ENCODE measurements at regions not wholly inside any gene's neighbourhood (a gene's known extent, or its start where the extent isn't known, plus 50 kb on each side); places are given as distances from the start of the nearest gene placed in this dataset.

DNA sequence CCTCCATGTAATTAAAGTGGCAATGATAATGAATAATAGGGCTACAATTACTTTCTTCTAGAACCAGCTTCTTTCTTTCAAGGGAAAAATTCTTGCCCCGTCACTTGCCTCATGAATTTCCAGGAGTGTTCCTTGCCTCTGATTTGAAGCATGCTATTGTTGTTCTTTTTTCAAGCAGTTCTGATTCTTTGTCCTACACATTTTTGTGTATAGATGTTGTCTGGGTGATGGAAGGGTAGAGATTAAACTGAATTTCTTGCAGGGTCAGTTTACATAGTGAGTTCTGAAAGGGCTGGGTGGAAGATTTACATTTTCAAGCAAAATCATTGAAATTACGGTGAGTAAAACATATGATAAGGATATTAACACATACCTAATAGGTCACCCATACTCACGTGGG is 107.0 kb upstream of the TENM3 start:
- DNase-seq: no peak
- no peak overlapping the region for H3K27ac ChIP-seq
- intact Hi-C loops (cut with DNase I): no loop called here
- no peak overlapping the region for H3K4me3 ChIP-seq (replicated peaks in 1 of 3)
- H3K27me3 ChIP-seq: no peaks in the 10 kb centered on the region
- H3K9me3 ChIP-seq: no peaks in the 10 kb centered on the region
- no peaks in the 10 kb centered on the region for H3K36me3 ChIP-seq
- H3K4me1 ChIP-seq: no peaks in the 10 kb centered on the region
- no peak for TF ChIP-seq POLR2A (IDR thresholded peaks at IDR 0.05)
- TF ChIP-seq, protein P1, sequence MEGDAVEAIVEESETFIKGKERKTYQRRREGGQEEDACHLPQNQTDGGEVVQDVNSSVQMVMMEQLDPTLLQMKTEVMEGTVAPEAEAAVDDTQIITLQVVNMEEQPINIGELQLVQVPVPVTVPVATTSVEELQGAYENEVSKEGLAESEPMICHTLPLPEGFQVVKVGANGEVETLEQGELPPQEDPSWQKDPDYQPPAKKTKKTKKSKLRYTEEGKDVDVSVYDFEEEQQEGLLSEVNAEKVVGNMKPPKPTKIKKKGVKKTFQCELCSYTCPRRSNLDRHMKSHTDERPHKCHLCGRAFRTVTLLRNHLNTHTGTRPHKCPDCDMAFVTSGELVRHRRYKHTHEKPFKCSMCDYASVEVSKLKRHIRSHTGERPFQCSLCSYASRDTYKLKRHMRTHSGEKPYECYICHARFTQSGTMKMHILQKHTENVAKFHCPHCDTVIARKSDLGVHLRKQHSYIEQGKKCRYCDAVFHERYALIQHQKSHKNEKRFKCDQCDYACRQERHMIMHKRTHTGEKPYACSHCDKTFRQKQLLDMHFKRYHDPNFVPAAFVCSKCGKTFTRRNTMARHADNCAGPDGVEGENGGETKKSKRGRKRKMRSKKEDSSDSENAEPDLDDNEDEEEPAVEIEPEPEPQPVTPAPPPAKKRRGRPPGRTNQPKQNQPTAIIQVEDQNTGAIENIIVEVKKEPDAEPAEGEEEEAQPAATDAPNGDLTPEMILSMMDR (IDR thresholded peaks at IDR 0.05): no peak
- WGBS, 2 donors: 82 to 84% methylated on average over 3 of the region's 3 CpGs

DNA sequence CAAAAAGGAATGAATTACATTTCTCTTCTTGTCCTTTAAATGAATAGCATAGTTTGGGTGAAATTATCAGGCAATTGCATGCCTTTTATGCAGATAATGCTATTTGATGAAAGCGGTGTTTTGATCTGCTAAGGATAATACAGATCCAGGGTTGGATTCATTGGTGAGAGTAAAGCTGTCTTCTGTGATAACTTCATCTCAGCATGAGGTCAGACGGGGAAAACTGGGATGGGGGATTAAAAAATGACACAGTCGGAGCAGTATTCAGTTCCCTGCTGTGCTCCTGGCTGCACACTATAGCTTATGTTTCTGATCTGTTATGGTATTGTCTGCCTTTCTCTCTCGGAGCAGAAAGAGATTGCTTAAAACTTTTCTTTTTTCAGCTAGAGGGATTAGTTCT is 105.9 kb upstream of the TENM3 start:
- H3K27ac ChIP-seq: no peak overlapping the region
- intact Hi-C loops (cut with DNase I): no loop called here

DNA sequence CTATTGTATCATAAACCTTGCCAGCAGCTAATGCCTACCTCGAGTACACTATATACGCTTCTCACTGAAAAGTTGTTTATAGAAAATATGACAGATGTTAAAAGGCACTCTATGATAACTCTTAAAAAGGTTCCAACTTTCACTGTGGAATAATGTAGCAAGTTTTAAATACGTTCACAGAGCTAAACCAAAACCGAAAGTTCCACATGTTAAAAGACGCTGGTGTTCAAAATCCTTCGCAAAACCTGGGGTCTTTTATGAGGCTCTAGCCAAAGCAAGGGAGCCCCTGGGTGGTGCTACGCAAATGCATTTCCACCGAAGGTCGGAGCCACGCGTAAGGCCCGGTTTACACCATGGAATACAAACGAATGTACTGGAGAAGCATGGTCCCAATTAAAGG is 103.7 kb upstream of the TENM3 start:
- H3K27me3 ChIP-seq: no peaks in the 10 kb centered on the region
- peaks cover 0 to 10% of the 10 kb centered on the region in 2 donors for H3K4me1 ChIP-seq
- TF ChIP-seq POLR2A (IDR thresholded peaks at IDR 0.05): no peak
- TF ChIP-seq, protein P1 (IDR thresholded peaks at IDR 0.05): no peak
- H3K27ac ChIP-seq: no peak overlapping the region
- no peaks in the 10 kb centered on the region for H3K36me3 ChIP-seq
- 64 to 74% methylated on average over 13 of the region's 13 CpGs for WGBS, 2 donors
- H3K9me3 ChIP-seq: no peaks in the 10 kb centered on the region
- H3K4me3 ChIP-seq (replicated peaks in 1 of 3): no peak overlapping the region
- intact Hi-C loops (cut with DNase I): no loop called here
- no peak for DNase-seq

More for the DNA sequence above, 105.9 kb upstream of the TENM3 start:
- TF ChIP-seq POLR2A (IDR thresholded peaks at IDR 0.05): no peak
- TF ChIP-seq, protein P1 (IDR thresholded peaks at IDR 0.05): no peak
- Histone ChIP-seq H3K36me3 (no peaks in the 10 kb centered on the region), H3K9me3 (no peaks in the 10 kb centered on the region), H3K27me3 (no peaks in the 10 kb centered on the region), H3K4me3 (replicated peaks in 1 of 3) (no peak overlapping the region), H3K4me1 (peaks cover 0 to 3% of the 10 kb centered on the region in 2 donors)
- no peak for DNase-seq
- WGBS, 2 donors: 70 to 80% methylated on average over 4 of the region's 4 CpGs

DNA sequence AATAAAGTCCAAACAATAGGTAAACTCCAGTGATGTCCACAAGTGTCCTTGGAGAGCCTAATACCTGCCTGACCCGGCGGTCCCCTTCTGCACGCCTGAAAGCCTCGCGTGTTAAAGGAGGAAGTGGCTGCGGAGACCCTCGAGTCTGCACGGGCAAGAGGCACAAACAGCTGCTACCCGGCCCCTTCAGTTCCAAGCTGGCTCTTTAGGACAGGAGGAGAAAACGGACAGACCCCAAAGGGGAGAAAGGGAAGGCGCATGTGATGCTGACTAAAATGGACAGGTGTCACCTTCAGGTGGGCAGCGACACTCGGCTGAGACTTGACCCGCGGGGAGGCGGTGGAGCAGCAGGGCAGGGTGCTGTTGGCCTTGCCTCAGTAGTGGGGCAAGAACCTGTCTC is 102.7 kb upstream of the TENM3 start:
- H3K27ac ChIP-seq: no peak overlapping the region
- 58 to 69% methylated on average over 16 of the region's 16 CpGs for WGBS, 2 donors
- no peak for DNase-seq
- intact Hi-C loops (cut with DNase I): no loop called here
- H3K4me1 ChIP-seq: peaks cover 0 to 13% of the 10 kb centered on the region in 2 donors
- no peaks in the 10 kb centered on the region for H3K9me3 ChIP-seq
- no peak for TF ChIP-seq POLR2A (IDR thresholded peaks at IDR 0.05)
- TF ChIP-seq, protein P1 (IDR thresholded peaks at IDR 0.05): no peak
- no peaks in the 10 kb centered on the region for H3K27me3 ChIP-seq
- H3K4me3 ChIP-seq (replicated peaks in 1 of 3): no peak overlapping the region
- no peaks in the 10 kb centered on the region for H3K36me3 ChIP-seq

DNA sequence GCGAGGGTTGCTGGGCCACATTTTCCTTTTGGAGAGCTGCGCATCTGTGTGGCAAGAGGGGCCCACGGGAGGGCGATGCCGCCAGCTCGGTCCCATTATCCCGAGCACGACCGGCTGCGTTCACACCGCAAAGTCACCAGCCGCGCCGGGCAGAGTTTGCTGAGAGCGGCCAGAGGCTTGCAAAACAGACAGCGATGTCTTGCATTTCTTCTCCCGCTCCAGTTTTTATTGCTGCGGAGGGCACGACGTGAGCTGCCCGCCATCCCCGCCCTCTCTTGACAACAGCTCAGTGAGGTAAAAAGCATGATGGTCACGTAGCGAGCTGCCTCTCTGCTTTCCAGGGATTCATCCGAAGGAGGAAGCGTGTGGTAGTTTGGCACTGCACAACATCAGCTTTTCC is 102.1 kb upstream of the TENM3 start:
- TF ChIP-seq POLR2A (IDR thresholded peaks at IDR 0.05): no peak
- TF ChIP-seq, protein P1 (IDR thresholded peaks at IDR 0.05): no peak
- Histone ChIP-seq H3K4me1 (peaks cover 0 to 13% of the 10 kb centered on the region in 2 donors), H3K36me3 (no peaks in the 10 kb centered on the region), H3K27ac (no peak overlapping the region), H3K4me3 (replicated peaks in 1 of 3) (no peak overlapping the region), H3K9me3 (no peaks in the 10 kb centered on the region), H3K27me3 (no peaks in the 10 kb centered on the region)
- no peak for DNase-seq
- intact Hi-C loops (cut with DNase I): no loop called here
- 21 to 27% methylated on average over 17 to 18 of the region's 26 CpGs for WGBS, 2 donors
